ENCODE measurements at regions not wholly inside any gene's neighbourhood (a gene's known extent, or its start where the extent isn't known, plus 50 kb on each side); places are given as distances from the start of the nearest gene placed in this dataset.

DNA sequence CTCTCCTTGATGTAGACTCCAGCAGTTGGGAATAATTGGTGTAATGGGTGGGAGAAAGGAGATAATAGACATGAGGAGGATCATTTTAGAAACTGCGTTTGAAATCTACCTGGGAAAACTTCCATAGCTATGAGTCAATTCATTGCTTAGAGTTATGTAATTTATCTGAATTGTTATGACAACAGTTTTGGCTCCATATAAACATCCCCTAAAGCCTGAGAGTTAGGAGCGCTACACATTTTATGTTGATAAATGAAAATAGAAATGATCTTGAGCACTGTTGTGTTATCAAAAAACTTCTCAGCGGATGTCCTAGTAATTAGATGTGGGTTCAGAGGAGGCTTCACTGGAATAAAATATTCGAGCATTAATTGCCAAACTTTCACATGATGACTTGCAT, 573.4 kb downstream of the TSN start:
- no peaks in the 10 kb centered on the region for H3K9me3 ChIP-seq (ENCODE audit: insufficient read depth in 2 of 2, low read depth in 1 of 2, low read length in 1 of 2)
- H2BK120ac ChIP-seq (replicated peaks; ENCODE audit: low read depth, low read length) = no peak overlapping the region
- no peak overlapping the region for H2AK5ac ChIP-seq (ENCODE audit: low read depth, low read length)
- no peaks in the 10 kb centered on the region for H4K20me1 ChIP-seq (replicated peaks in 1 of 2; ENCODE audit: control insufficient read depth in 1 of 2, insufficient read depth in 2 of 2, low read length in 2 of 2)
- no peak overlapping the region for H3K27ac ChIP-seq (ENCODE audit: low read depth, low read length)
- no peak for FAIRE-seq
- no peak overlapping the region for H4K5ac ChIP-seq (ENCODE audit: insufficient read length, low read depth, low read length)
- no peak overlapping the region for H2BK15ac ChIP-seq (ENCODE audit: low read length)
- no peak overlapping the region for H2AFZ ChIP-seq (ENCODE audit: low read length)
- no peak overlapping the region for H3K18ac ChIP-seq (ENCODE audit: extremely low read depth, low read length)
- no peaks in the 10 kb centered on the region for H3K23me2 ChIP-seq (ENCODE audit: low read depth, low read length)
- H3K23ac ChIP-seq (ENCODE audit: insufficient read length) = no peak overlapping the region
- H4K91ac ChIP-seq (replicated peaks; ENCODE audit: insufficient read length, low read length) = no peak overlapping the region
- H3K14ac ChIP-seq (ENCODE audit: insufficient read length) = no peak overlapping the region
- H3K36me3 ChIP-seq (ENCODE audit: control insufficient read depth in 2 of 4, insufficient read depth in 4 of 4, low read length in 3 of 4) = no peaks in the 10 kb centered on the region
- H3K79me1 ChIP-seq (ENCODE audit: low read depth, low read length) = no peaks in the 10 kb centered on the region
- WGBS, 2 experiments (ENCODE audit: extremely low coverage in 1 of 2, insufficient coverage in 1 of 2, insufficient read length in 1 of 2, insufficient replicate concordance in 2 of 2, low coverage in 1 of 2, low lambda C conversion rate in 2 of 2, missing lambda C conversion rate in 1 of 2) = 91% methylated on average over 4 of the region's 4 CpGs; no CpG with 5 or more reads in 1 of the 2 experiments
- H3K4me2 ChIP-seq (ENCODE audit: insufficient read depth in 1 of 2, low read depth in 2 of 2, low read length in 2 of 2) = no peak overlapping the region
- no peak overlapping the region for H3K56ac ChIP-seq (replicated peaks; ENCODE audit: insufficient read length, low read depth, low read length)
- H2BK12ac ChIP-seq (ENCODE audit: low read depth, low read length) = no peak overlapping the region
- no peak overlapping the region for H2BK20ac ChIP-seq (ENCODE audit: low read length)
- H3K4me3 ChIP-seq (ENCODE audit: extremely low read depth in 1 of 4, insufficient read depth in 2 of 4, low read depth in 3 of 4, low read length in 4 of 4) = no peak overlapping the region
- H2BK5ac ChIP-seq (ENCODE audit: low read depth, low read length) = no peak overlapping the region
- no peaks in the 10 kb centered on the region for H3K79me2 ChIP-seq (ENCODE audit: control insufficient read depth in 1 of 2, insufficient read depth in 2 of 2, low read length in 2 of 2)
- H3K4ac ChIP-seq (replicated peaks; ENCODE audit: insufficient read length, low read depth, low read length) = no peak overlapping the region
- CTCF ChIA-PET (ENCODE audit: partially characterized antibody) = interaction anchor here (1.6 kb wide), 1 partner anchor 440 kb away, joined by 3 read pairs; no protein-coding TSS in a partner anchor
- no peaks in the 10 kb centered on the region; a peak in 1 of 7 replicates for H3K4me1 ChIP-seq (replicated peaks in 1 of 4; ENCODE audit: control insufficient read depth in 3 of 4, insufficient read depth in 4 of 4, low read length in 3 of 4)
- no peak overlapping the region for H3K9ac ChIP-seq (replicated peaks in 1 of 4; ENCODE audit: extremely low read depth in 1 of 4, low read depth in 3 of 4, low read length in 3 of 4)
- POLR2A ChIA-PET (ENCODE audit: partially characterized antibody) = no interaction called here
- H4K8ac ChIP-seq (ENCODE audit: extremely low read depth, insufficient read depth, low read length) = no peak overlapping the region
- DNase-seq (ENCODE audit: low read depth in 1 of 2, low spot score in 2 of 2) = no peak
- H3K27me3 ChIP-seq (replicated peaks in 1 of 4; ENCODE audit: control insufficient read depth in 3 of 4, extremely low read depth in 1 of 4, insufficient read depth in 3 of 4, low read length in 3 of 4) = peaks cover 0 to 2% (median 0%) of the 10 kb centered on the region in 4 experiments; a peak in 1 of 7 replicates
- TF ChIP-seq RAD21 (IDR thresholded peaks at IDR 0.05 in 1 of 2, conservative IDR thresholded peaks at IDR 0.05 in 1 of 2; ENCODE audit: low read depth in 2 of 2, low read length in 2 of 2) (no peak), CBX5 (IDR thresholded peaks at IDR 0.05; ENCODE audit: low read depth, low read length) (no peak), TAF7 (optimal IDR thresholded peaks at IDR 0.05; ENCODE audit: borderline replicate concordance, low read depth, low read length) (no peak), KDM5A (IDR thresholded peaks at IDR 0.05; ENCODE audit: low read length) (no peak), GTF2F1 (IDR thresholded peaks at IDR 0.05; ENCODE audit: borderline replicate concordance, low read depth, low read length) (no peak), ASH2L (IDR thresholded peaks at IDR 0.05; ENCODE audit: low read length) (no peak), CTBP2 (IDR thresholded peaks at IDR 0.05; ENCODE audit: borderline replicate concordance, insufficient read depth, insufficient read length, low read length) (no peak), CHD2 (IDR thresholded peaks at IDR 0.05; ENCODE audit: low read length) (no peak), POLR2A (IDR thresholded peaks at IDR 0.05; ENCODE audit: control extremely low read depth in 1 of 2, low read depth in 2 of 2, low read length in 2 of 2) (no peak), CHD1 (IDR thresholded peaks at IDR 0.05; ENCODE audit: low read depth, low read length) (no peak), SP1 (IDR thresholded peaks at IDR 0.05; ENCODE audit: low read depth, low read length) (no peak), FOSL1 (IDR thresholded peaks at IDR 0.05; ENCODE audit: insufficient read depth, low read depth, low read length) (no peak), TAF1 (IDR thresholded peaks at IDR 0.05; ENCODE audit: low read depth, low read length) (no peak), SIRT6 (IDR thresholded peaks at IDR 0.05; ENCODE audit: low read length) (no peak), PHF8 (conservative IDR thresholded peaks at IDR 0.05; ENCODE audit: low read depth, low read length) (no peak)
